Omental fat pad (tissue), 3 donors: ENCODE measurements at regions not wholly inside any gene's neighbourhood (a gene's known extent, or its start where the extent isn't known, plus 50 kb on each side); places are given as distances from the start of the nearest gene placed in this dataset.

ENCODE experiments used
- ATAC-seq: fragments of 150-250 bp; one replicate; pipeline ENCODE4 v1.9.1; 2016; ENCODE audit warnings: mild to moderate bottlenecking, moderate library complexity; ENCODE audit not compliant: low FRiP score
- DNase-seq: peaks from one replicate; pipeline ENCODE4 v3.0.0-alpha.2; 2019; ENCODE audit warnings: low spot score
- TF ChIP-seq, protein P1 (sequence below), 3 donors: fragments of 450-650 bp; IDR thresholded peaks; one replicate each; pipeline ENCODE4 v1.5.1; 2016 to 2017; ENCODE audit warnings: antibody characterized with exemption in 3 of 3, mild to moderate bottlenecking in 3 of 3, moderate library complexity in 2 of 3

DNA sequence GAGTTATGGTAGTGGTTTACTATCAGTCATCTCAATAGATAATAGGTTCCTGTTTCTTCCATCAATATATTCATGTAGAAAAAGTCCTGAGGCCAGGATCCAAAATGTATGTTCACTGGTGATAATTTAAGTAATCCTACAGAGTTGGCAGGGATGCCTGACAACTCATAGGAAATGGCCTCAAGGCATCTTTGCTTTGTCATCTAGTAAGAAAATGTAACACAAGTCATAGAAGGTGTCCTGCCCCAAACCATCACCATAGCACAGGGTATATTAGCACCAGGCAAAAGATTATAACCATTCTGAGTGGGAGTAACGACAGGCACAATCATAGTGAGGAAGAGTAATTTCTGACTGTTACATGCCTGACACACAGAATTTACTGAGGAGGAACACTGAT, 257.0 kb downstream of the TMEM167A start:
- ATAC-seq = no peak

DNA sequence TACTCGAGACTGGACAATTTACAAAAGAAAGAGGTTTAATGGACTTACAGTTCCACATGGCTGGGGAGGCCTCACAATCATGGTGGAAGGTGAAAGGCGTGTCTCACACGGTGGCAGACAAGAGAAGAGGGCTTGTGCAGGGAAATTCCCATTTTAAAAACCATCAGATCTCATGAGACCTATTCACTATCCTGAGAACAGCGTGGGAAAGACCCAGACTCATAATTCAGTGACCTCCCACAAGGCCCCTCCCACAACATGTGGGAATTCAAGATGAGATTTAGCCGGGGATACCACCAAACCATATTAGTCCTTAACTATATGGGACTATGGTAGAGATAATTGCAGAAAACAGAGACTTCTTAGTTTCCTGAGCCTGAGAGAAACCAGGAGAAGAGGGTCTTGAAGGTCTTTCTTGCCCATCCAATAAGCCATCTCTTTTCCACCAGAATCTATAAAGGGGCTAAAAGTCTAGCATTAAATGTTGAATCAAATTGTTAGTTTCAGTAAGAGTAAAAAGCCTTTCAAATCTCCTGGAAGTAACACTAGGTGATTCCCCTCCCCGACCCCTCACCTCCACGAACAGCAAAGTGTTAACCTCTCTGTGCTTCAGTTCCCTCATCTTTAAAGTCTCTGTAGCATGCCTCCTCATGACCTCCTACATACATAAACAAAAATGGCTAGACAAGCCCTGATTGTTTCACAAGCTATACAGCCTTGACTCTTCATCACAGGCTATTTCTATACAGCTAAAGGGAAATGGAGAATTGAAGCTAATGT, 259.1 kb downstream of the TMEM167A start:
- no peak for ATAC-seq
- DNase-seq = no peak
- TF ChIP-seq, protein P1, sequence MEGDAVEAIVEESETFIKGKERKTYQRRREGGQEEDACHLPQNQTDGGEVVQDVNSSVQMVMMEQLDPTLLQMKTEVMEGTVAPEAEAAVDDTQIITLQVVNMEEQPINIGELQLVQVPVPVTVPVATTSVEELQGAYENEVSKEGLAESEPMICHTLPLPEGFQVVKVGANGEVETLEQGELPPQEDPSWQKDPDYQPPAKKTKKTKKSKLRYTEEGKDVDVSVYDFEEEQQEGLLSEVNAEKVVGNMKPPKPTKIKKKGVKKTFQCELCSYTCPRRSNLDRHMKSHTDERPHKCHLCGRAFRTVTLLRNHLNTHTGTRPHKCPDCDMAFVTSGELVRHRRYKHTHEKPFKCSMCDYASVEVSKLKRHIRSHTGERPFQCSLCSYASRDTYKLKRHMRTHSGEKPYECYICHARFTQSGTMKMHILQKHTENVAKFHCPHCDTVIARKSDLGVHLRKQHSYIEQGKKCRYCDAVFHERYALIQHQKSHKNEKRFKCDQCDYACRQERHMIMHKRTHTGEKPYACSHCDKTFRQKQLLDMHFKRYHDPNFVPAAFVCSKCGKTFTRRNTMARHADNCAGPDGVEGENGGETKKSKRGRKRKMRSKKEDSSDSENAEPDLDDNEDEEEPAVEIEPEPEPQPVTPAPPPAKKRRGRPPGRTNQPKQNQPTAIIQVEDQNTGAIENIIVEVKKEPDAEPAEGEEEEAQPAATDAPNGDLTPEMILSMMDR (IDR thresholded peaks at IDR 0.05) = no peak

More for the DNA sequence above, 257.0 kb downstream of the TMEM167A start:
- TF ChIP-seq, protein P1 (IDR thresholded peaks at IDR 0.05) = no peak
- DNase-seq = no peak

DNA sequence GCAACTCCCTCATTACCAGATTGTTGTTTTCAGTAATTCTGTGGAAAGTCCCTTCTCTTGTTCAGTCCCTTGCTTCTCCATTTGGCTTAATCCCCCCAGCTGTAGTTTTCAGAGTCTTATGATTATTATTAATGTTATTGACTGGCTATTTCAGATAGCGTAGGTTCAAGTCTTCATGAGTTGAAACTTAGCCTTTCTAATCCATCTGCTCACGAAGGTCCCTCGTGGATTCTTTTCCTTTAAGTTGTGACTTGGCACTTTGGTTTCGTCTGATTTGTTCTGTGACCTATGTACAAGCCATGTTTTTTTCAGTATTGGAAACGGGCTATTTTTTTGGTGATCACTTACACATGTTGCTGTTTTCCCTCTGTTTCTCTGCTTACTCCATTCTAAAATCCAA, 260.3 kb downstream of the TMEM167A start:
- ATAC-seq (no peak), DNase-seq (no peak)
- TF ChIP-seq, protein P1 (IDR thresholded peaks at IDR 0.05) = no peak

DNA sequence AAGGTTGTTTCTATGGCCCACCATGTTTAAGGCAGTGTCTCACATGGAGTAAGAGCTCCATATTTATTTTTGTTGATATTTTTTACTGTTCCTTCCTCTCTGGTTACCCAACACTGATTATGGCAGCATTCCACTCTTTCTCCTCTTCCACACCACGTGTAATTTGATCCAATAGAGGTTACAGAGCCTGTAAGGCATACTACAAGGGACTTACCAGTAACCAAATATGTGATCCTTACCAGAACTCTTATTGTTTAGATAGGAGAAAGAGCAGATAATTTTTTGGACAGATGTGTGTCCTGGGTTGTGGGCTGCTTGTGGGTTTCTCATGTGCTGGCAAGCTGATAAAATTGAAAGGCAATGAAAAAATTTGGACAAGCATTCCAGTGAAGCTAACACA, 261.3 kb downstream of the TMEM167A start:
- TF ChIP-seq, protein P1 (IDR thresholded peaks at IDR 0.05) = no peak
- DNase-seq (no peak), ATAC-seq (no peak)

DNA sequence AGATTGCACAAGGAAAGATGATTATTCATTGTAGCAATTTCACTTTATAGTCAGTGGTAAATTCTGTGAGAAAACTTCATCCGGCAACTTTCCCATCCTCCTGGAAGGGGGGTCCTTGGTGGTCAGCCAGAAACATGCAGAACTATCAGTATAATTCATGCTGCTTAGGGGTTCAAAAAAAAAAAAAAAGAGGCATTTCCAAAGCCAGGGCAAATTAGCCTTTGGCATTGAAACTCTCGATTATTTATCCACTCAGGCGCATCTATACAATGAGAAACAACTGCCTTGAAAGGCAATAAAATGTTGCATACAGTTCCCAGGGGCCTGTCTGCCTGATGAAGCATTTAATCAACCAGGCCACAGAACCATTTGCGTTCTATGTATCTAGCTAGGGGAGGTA, 263.3 kb downstream of the TMEM167A start:
- ATAC-seq = no peak
- TF ChIP-seq, protein P1 (IDR thresholded peaks at IDR 0.05) = no peak

DNA sequence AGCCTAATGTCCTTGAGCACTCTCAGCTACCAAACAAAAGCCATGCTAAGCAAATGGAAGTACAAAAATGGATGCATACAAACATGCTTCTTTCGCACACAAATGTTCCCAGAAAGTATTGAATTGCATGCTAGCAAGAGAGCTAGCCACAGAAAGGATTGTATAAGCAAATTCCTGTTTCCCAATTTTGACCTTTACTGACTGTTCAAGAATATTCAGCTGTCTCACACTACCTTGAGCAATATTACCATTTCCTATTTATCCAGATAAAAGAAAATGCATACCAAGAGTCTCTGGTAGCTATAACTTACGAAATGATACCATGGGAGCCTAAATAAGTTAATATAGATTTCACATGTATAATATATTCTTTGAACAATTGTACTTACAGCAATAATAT, 264.6 kb downstream of the TMEM167A start:
- TF ChIP-seq, protein P1 (IDR thresholded peaks at IDR 0.05) = no peak
- DNase-seq = no peak
- peak; percentile 70 for ATAC-seq

More for the DNA sequence above, 263.3 kb downstream of the TMEM167A start:
- DNase-seq = no peak

DNA sequence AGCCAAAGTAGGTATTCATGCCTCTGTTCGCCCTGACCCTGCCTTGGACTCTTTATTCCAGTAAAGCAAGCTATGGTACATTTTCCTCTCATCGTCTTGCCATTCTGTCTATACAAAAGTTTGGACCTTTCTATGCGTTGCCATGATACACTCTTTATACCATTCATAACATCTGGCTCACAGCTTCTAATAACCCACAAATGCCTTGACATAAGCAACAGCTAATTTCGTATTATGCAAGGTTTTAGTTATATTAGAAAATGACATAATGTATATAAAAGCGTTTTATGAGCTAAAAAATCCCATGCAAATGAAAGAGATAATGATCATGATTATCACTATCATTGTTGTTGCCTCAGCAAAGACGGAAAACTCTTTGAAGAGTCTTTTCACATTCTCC, 265.7 kb downstream of the TMEM167A start:
- DNase-seq (no peak), ATAC-seq (no peak)
- TF ChIP-seq, protein P1 (IDR thresholded peaks at IDR 0.05) = no peak
